K562 (cell line): ENCODE measurements at regions not wholly inside any gene's neighbourhood (a gene's known extent, or its start where the extent isn't known, plus 50 kb on each side); places are given as distances from the start of the nearest gene placed in this dataset.

Experiments used
- ETV6 ChIP-seq, 3 experiments: fragments of 150-350 bp in 1 of 3; sonication (generic) in 1 of 3; formaldehyde crosslinking in 1 of 3; IDR thresholded peaks; 2 replicates each; pipeline versions ENCODE4 v1.6.1 to v1.8.0; 2014 to 2022; ENCODE audit warnings: borderline replicate concordance in 2 of 3, low read depth in 2 of 3, antibody characterized with exemption in 1 of 3, low read length in 1 of 3, mild to moderate bottlenecking in 1 of 3, missing genetic modification reagents in 1 of 3
- L3MBTL2 ChIP-seq: fragments of 450-650 bp; IDR thresholded peaks from 2 replicates; pipeline ENCODE4 v1.6.1; 2016; ENCODE audit warnings: mild to moderate bottlenecking, moderate library complexity
- MCM5 ChIP-seq: fragments of 450-650 bp; IDR thresholded peaks from 2 replicates; pipeline ENCODE4 v1.6.1; 2016; ENCODE audit warnings: low read depth
- RCOR1 ChIP-seq, 2 experiments: IDR thresholded peaks; 2 replicates each; pipeline ENCODE4 v1.6.1; 2012; ENCODE audit warnings: low read depth in 2 of 2, low read length in 2 of 2, borderline replicate concordance in 1 of 2, improper control_type of control experiment in 1 of 2
- RFX5 ChIP-seq: IDR thresholded peaks from 2 replicates; pipeline ENCODE4 v1.6.1; 2011; ENCODE audit warnings: low read depth, mild to moderate bottlenecking, improper control_type of control experiment, low read length
- TRIM24 ChIP-seq, 2 experiments: fragments of 450-650 bp; IDR thresholded peaks; 2 replicates each; pipeline ENCODE4 v1.6.1; 2016
- XRCC5 ChIP-seq: fragments of 200-400 bp; formaldehyde crosslinking; IDR thresholded peaks from 2 replicates; pipeline ENCODE4 v1.6.1; 2017; ENCODE audit warnings: low read depth, mild to moderate bottlenecking, low read length
- ZNF143 ChIP-seq: sonication (generic); formaldehyde crosslinking; IDR thresholded peaks from 2 replicates; pipeline ENCODE4 v1.9.0; 2022; ENCODE audit warnings: mild to moderate bottlenecking, missing genetic modification reagents
- TF ChIP-seq, protein P1 (sequence below): fragments of 200-600 bp; sonication (generic); IDR thresholded peaks from one replicate; pipeline ENCODE4 v1.6.1; 2012; ENCODE audit warnings: mild to moderate bottlenecking, low read depth, low read length, inconsistent platforms
- TF ChIP-seq, protein P2 (sequence below), 2 experiments: fragments of 450-650 bp; IDR thresholded peaks; 2 replicates each; pipeline ENCODE4 v1.6.1; 2018; ENCODE audit warnings: mild to moderate bottlenecking in 2 of 2, low read depth in 1 of 2; ENCODE audit not compliant: partially characterized antibody in 2 of 2

DNA sequence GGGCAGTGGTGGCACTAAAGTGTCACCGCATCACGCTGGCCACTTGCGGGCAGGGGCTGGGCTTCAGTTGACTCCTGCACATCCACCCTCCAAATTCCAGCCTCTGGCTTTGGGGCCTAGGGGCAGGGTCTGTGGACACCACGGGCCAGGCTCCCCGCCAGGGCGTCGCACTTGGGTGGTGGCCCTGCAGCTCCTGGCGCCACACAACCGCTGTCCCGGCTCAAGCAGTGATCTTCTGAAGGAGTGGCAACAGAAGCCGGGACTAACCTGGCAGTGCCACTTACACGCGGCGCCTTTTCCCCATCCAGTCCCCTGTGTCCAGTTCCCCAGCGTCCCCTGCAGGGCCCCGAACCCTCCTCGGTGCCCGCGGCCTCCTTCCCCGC, 134.3 kb upstream of the ZNF92 start (continued):
- TF ChIP-seq, protein P1, sequence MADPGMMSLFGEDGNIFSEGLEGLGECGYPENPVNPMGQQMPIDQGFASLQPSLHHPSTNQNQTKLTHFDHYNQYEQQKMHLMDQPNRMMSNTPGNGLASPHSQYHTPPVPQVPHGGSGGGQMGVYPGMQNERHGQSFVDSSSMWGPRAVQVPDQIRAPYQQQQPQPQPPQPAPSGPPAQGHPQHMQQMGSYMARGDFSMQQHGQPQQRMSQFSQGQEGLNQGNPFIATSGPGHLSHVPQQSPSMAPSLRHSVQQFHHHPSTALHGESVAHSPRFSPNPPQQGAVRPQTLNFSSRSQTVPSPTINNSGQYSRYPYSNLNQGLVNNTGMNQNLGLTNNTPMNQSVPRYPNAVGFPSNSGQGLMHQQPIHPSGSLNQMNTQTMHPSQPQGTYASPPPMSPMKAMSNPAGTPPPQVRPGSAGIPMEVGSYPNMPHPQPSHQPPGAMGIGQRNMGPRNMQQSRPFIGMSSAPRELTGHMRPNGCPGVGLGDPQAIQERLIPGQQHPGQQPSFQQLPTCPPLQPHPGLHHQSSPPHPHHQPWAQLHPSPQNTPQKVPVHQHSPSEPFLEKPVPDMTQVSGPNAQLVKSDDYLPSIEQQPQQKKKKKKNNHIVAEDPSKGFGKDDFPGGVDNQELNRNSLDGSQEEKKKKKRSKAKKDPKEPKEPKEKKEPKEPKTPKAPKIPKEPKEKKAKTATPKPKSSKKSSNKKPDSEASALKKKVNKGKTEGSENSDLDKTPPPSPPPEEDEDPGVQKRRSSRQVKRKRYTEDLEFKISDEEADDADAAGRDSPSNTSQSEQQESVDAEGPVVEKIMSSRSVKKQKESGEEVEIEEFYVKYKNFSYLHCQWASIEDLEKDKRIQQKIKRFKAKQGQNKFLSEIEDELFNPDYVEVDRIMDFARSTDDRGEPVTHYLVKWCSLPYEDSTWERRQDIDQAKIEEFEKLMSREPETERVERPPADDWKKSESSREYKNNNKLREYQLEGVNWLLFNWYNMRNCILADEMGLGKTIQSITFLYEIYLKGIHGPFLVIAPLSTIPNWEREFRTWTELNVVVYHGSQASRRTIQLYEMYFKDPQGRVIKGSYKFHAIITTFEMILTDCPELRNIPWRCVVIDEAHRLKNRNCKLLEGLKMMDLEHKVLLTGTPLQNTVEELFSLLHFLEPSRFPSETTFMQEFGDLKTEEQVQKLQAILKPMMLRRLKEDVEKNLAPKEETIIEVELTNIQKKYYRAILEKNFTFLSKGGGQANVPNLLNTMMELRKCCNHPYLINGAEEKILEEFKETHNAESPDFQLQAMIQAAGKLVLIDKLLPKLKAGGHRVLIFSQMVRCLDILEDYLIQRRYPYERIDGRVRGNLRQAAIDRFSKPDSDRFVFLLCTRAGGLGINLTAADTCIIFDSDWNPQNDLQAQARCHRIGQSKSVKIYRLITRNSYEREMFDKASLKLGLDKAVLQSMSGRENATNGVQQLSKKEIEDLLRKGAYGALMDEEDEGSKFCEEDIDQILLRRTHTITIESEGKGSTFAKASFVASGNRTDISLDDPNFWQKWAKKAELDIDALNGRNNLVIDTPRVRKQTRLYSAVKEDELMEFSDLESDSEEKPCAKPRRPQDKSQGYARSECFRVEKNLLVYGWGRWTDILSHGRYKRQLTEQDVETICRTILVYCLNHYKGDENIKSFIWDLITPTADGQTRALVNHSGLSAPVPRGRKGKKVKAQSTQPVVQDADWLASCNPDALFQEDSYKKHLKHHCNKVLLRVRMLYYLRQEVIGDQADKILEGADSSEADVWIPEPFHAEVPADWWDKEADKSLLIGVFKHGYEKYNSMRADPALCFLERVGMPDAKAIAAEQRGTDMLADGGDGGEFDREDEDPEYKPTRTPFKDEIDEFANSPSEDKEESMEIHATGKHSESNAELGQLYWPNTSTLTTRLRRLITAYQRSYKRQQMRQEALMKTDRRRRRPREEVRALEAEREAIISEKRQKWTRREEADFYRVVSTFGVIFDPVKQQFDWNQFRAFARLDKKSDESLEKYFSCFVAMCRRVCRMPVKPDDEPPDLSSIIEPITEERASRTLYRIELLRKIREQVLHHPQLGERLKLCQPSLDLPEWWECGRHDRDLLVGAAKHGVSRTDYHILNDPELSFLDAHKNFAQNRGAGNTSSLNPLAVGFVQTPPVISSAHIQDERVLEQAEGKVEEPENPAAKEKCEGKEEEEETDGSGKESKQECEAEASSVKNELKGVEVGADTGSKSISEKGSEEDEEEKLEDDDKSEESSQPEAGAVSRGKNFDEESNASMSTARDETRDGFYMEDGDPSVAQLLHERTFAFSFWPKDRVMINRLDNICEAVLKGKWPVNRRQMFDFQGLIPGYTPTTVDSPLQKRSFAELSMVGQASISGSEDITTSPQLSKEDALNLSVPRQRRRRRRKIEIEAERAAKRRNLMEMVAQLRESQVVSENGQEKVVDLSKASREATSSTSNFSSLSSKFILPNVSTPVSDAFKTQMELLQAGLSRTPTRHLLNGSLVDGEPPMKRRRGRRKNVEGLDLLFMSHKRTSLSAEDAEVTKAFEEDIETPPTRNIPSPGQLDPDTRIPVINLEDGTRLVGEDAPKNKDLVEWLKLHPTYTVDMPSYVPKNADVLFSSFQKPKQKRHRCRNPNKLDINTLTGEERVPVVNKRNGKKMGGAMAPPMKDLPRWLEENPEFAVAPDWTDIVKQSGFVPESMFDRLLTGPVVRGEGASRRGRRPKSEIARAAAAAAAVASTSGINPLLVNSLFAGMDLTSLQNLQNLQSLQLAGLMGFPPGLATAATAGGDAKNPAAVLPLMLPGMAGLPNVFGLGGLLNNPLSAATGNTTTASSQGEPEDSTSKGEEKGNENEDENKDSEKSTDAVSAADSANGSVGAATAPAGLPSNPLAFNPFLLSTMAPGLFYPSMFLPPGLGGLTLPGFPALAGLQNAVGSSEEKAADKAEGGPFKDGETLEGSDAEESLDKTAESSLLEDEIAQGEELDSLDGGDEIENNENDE, result no peak
- TF ChIP-seq MCM5 (no peak), XRCC5 (no peak), ETV6 (IDR thresholded peaks at IDR 0.05; ENCODE audit: borderline replicate concordance in 1 of 2, low read depth in 2 of 2, low read length in 1 of 2) (no peak), ETV6 (CRISPR knock-in tag; IDR thresholded peaks at IDR 0.05; ENCODE audit: borderline replicate concordance) (no peak), RCOR1 (IDR thresholded peaks at IDR 0.05; ENCODE audit: borderline replicate concordance in 1 of 2, low read depth in 2 of 2, low read length in 2 of 2) (no peak), RFX5 (no peak), L3MBTL2 (no peak), TRIM24 (IDR thresholded peaks at IDR 0.05) (no peak), ZNF143 (no peak)
- TF ChIP-seq, protein P2, sequence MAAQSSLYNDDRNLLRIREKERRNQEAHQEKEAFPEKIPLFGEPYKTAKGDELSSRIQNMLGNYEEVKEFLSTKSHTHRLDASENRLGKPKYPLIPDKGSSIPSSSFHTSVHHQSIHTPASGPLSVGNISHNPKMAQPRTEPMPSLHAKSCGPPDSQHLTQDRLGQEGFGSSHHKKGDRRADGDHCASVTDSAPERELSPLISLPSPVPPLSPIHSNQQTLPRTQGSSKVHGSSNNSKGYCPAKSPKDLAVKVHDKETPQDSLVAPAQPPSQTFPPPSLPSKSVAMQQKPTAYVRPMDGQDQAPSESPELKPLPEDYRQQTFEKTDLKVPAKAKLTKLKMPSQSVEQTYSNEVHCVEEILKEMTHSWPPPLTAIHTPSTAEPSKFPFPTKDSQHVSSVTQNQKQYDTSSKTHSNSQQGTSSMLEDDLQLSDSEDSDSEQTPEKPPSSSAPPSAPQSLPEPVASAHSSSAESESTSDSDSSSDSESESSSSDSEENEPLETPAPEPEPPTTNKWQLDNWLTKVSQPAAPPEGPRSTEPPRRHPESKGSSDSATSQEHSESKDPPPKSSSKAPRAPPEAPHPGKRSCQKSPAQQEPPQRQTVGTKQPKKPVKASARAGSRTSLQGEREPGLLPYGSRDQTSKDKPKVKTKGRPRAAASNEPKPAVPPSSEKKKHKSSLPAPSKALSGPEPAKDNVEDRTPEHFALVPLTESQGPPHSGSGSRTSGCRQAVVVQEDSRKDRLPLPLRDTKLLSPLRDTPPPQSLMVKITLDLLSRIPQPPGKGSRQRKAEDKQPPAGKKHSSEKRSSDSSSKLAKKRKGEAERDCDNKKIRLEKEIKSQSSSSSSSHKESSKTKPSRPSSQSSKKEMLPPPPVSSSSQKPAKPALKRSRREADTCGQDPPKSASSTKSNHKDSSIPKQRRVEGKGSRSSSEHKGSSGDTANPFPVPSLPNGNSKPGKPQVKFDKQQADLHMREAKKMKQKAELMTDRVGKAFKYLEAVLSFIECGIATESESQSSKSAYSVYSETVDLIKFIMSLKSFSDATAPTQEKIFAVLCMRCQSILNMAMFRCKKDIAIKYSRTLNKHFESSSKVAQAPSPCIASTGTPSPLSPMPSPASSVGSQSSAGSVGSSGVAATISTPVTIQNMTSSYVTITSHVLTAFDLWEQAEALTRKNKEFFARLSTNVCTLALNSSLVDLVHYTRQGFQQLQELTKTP (IDR thresholded peaks at IDR 0.05; ENCODE audit: low read depth in 1 of 2, partially characterized antibody in 2 of 2), result no peak
